CD14-positive monocyte (primary cell): ENCODE measurements at regions not wholly inside any gene's neighbourhood (a gene's known extent, or its start where the extent isn't known, plus 50 kb on each side); places are given as distances from the start of the nearest gene placed in this dataset.

ENCODE experiments used
- DNase-seq, 3 donors: peaks; one replicate each; pipeline ENCODE4 v3.0.0-alpha.2; 2011 to 2022
- H2AFZ ChIP-seq: 2 replicates; pipeline ENCODE4 v1.6.0; 2012; ENCODE audit warnings: mild to moderate bottlenecking, low read depth, low read length, inconsistent platforms; ENCODE audit not compliant: insufficient read depth, poor library complexity, severe bottlenecking
- H3K27ac ChIP-seq, 2 donors: 1 replicate in 1 of 2; 2 replicates in 1 of 2; pipeline ENCODE4 v1.5.1; 2012 to 2013; ENCODE audit warnings: low read length in 2 of 2, control low read depth in 1 of 2, inconsistent platforms in 1 of 2, low read depth in 1 of 2, mild to moderate bottlenecking in 1 of 2
- H3K27me3 ChIP-seq, 2 donors: one replicate each; pipeline versions ENCODE4 v1.6.0 to v1.6.1; 2011 to 2013; ENCODE audit warnings: low read length in 2 of 2; ENCODE audit not compliant: control insufficient read depth in 2 of 2, insufficient read depth in 2 of 2
- H3K36me3 ChIP-seq, 2 donors: replicated peaks in 1 of 2; 1 replicate in 1 of 2; 2 replicates in 1 of 2; pipeline versions ENCODE4 v1.5.1 to v1.6.1; 2012 to 2013; ENCODE audit warnings: low read length in 2 of 2, control low read depth in 1 of 2, inconsistent platforms in 1 of 2, mild to moderate bottlenecking in 1 of 2; ENCODE audit not compliant: insufficient read depth in 2 of 2, control insufficient read depth in 1 of 2
- H3K4me1 ChIP-seq, 2 donors: 1 replicate in 1 of 2; 2 replicates in 1 of 2; pipeline versions ENCODE4 v1.5.1 to v1.6.1; 2012 to 2013; ENCODE audit warnings: low read length in 2 of 2, control low read depth in 1 of 2, inconsistent platforms in 1 of 2, mild to moderate bottlenecking in 1 of 2, moderate library complexity in 1 of 2; ENCODE audit not compliant: insufficient read depth in 2 of 2, control insufficient read depth in 1 of 2
- H3K4me2 ChIP-seq: replicated peaks from 2 replicates; pipeline ENCODE3; 2012; ENCODE audit warnings: low read length, moderate library complexity, mild to moderate bottlenecking; ENCODE audit not compliant: poor library complexity, severe bottlenecking; ENCODE audit errors: extremely low read depth
- H3K4me3 ChIP-seq, 3 experiments: fragments of 200-600 bp in 1 of 3; sonication (generic) in 1 of 3; replicated peaks in 1 of 3; 1 replicate in 2 of 3; 2 replicates in 1 of 3; pipeline ENCODE4 v1.5.1; 2011 to 2013; ENCODE audit warnings: low read length in 3 of 3, mild to moderate bottlenecking in 3 of 3, control low read depth in 2 of 3, low read depth in 2 of 3, inconsistent platforms in 1 of 3, moderate library complexity in 1 of 3
- H3K79me2 ChIP-seq: 2 replicates; pipeline ENCODE4 v1.6.0; 2012; ENCODE audit warnings: mild to moderate bottlenecking, control low read depth, inconsistent platforms, low read length, moderate library complexity; ENCODE audit not compliant: insufficient read depth
- H3K9ac ChIP-seq: 2 replicates; pipeline ENCODE4 v1.6.0; 2017; ENCODE audit warnings: low read length, mild to moderate bottlenecking; ENCODE audit not compliant: insufficient read depth, poor library complexity, severe bottlenecking
- H3K9me3 ChIP-seq, 2 donors: replicated peaks in 1 of 2; 1 replicate in 1 of 2; 2 replicates in 1 of 2; pipeline versions ENCODE4 v1.5.1 to v1.6.1; 2012 to 2013; ENCODE audit warnings: low read length in 2 of 2, control low read depth in 1 of 2; ENCODE audit not compliant: control insufficient read depth in 1 of 2, insufficient read depth in 1 of 2
- H4K20me1 ChIP-seq: 2 replicates; pipeline ENCODE4 v1.6.0; 2012; ENCODE audit warnings: mild to moderate bottlenecking, low read length, control low read depth, moderate library complexity; ENCODE audit not compliant: insufficient read depth
- H3K27ac Mint-ChIP-seq, 7 donors: one replicate each; pipeline ENCODE4 v1.8.0; 2020; ENCODE audit warnings: mild to moderate bottlenecking in 7 of 7, mixed read lengths in 7 of 7, moderate library complexity in 6 of 7, inconsistent platforms in 2 of 7
- H3K27me3 Mint-ChIP-seq, 3 donors: one replicate each; pipeline ENCODE4 v1.8.0; 2021 to 2022; ENCODE audit warnings: low read depth in 3 of 3, mild to moderate bottlenecking in 3 of 3, mixed read lengths in 3 of 3, moderate library complexity in 3 of 3, inconsistent platforms in 1 of 3
- H3K36me3 Mint-ChIP-seq, 2 donors: one replicate each; pipeline ENCODE4 v1.8.0; 2020; ENCODE audit warnings: mixed read lengths in 2 of 2, inconsistent platforms in 1 of 2, mild to moderate bottlenecking in 1 of 2
- H3K4me1 Mint-ChIP-seq: one replicate; pipeline ENCODE4 v1.8.0; 2020; ENCODE audit warnings: mild to moderate bottlenecking, mixed read lengths
- H3K4me3 Mint-ChIP-seq, 2 donors: one replicate each; pipeline ENCODE4 v1.8.0; 2020; ENCODE audit warnings: mild to moderate bottlenecking in 2 of 2, mixed read lengths in 2 of 2, moderate library complexity in 1 of 2
- H3K9me3 Mint-ChIP-seq, 7 donors: one replicate each; pipeline ENCODE4 v1.8.0; 2020 to 2022; ENCODE audit warnings: mixed read lengths in 7 of 7, mild to moderate bottlenecking in 6 of 7, moderate library complexity in 6 of 7, inconsistent platforms in 2 of 7
- WGBS: methylation state at CpG from one replicate; pipeline ENCODE4 v1.1.5; 2013; ENCODE audit warnings: missing lambda C conversion rate; ENCODE audit not compliant: insufficient coverage; 5-methylcytosine and 5-hydroxymethylcytosine counted together
- intact Hi-C, 2 donors: fragments of 100-400 bp; cut with micrococcal nuclease; formaldehyde crosslinking; loops; one replicate each; pipeline versions ENCODE4 v1.15.0 to v1.15.1; 2023
- TF ChIP-seq, protein P1 (sequence below): fragments of 200-600 bp; IDR thresholded peaks from one replicate; pipeline ENCODE4 v1.8.0; 2022; ENCODE audit warnings: antibody characterized with exemption, mild to moderate bottlenecking

DNA sequence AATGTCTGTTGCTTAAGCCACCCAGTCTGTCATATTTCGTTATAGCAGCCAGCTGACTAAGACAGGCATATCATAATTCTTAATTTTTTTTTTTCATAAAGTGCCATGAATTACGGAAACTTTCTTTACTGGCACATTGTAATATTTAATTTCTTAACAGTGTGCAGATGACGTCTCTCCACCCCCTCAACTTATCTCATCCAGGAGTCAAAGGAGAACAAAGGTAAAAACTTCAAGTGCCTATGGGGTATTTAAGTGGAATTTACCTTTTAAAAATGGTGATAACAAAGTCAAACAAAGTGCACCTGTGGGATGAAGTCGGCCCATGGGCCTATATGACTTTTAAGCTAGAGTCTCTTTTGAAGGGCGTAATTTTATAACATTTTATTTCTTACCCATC is 539.4 kb downstream of the CDH9 start:
- Histone ChIP-seq H3K27ac (no peak overlapping the region), H3K4me2 (no peak overlapping the region), H3K4me3 (no peak overlapping the region), H3K36me3 (no peaks in the 10 kb centered on the region), H3K9me3 (peaks cover 4 to 9% of the 10 kb centered on the region in 2 donors), H4K20me1 (no peaks in the 10 kb centered on the region), H2AFZ (no peak overlapping the region), H3K4me1 (no peaks in the 10 kb centered on the region), H3K27me3 (no peaks in the 10 kb centered on the region), H3K79me2 (no peaks in the 10 kb centered on the region), H3K9ac (no peak overlapping the region)
- H3K9me3 Mint-ChIP-seq = peaks cover 0 to 10% (median 3%) of the 10 kb centered on the region in 7 donors
- no CpG with 5 or more reads among the region's 5 CpGs for WGBS
- H3K4me3 Mint-ChIP-seq = no peak overlapping the region
- no peak overlapping the region for H3K27ac Mint-ChIP-seq
- TF ChIP-seq, protein P1, sequence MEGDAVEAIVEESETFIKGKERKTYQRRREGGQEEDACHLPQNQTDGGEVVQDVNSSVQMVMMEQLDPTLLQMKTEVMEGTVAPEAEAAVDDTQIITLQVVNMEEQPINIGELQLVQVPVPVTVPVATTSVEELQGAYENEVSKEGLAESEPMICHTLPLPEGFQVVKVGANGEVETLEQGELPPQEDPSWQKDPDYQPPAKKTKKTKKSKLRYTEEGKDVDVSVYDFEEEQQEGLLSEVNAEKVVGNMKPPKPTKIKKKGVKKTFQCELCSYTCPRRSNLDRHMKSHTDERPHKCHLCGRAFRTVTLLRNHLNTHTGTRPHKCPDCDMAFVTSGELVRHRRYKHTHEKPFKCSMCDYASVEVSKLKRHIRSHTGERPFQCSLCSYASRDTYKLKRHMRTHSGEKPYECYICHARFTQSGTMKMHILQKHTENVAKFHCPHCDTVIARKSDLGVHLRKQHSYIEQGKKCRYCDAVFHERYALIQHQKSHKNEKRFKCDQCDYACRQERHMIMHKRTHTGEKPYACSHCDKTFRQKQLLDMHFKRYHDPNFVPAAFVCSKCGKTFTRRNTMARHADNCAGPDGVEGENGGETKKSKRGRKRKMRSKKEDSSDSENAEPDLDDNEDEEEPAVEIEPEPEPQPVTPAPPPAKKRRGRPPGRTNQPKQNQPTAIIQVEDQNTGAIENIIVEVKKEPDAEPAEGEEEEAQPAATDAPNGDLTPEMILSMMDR = no peak
- intact Hi-C loops = no loop called here
- no peaks in the 10 kb centered on the region for H3K36me3 Mint-ChIP-seq
- no peaks in the 10 kb centered on the region for H3K27me3 Mint-ChIP-seq
- no peaks in the 10 kb centered on the region for H3K4me1 Mint-ChIP-seq
- DNase-seq = no peak

DNA sequence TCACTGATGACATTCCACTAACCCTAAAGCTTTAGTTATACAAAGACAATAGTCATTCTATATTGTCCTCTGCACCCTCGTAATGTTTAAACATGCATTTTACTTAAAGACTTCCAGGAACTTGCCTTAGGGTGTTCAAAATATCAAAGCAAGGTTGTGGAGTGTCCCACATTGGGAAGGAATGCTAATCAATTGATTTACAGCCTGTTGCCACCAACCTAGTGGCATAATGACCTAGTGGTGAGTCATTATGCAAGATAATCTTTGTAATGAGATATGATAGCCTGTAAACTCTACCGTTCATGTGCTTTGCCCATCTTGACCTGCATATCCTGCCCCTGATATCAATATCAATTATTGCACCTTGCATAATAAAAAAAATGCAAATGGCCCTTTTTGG is 542.9 kb downstream of the CDH9 start:
- intact Hi-C loops = no loop called here
- Mint-ChIP-seq H3K27me3 (no peaks in the 10 kb centered on the region), H3K27ac (no peak overlapping the region), H3K36me3 (no peaks in the 10 kb centered on the region), H3K4me1 (no peaks in the 10 kb centered on the region), H3K4me3 (no peak overlapping the region), H3K9me3 (peaks cover 0 to 16% (median 7%) of the 10 kb centered on the region in 7 donors)
- DNase-seq = no peak
- Histone ChIP-seq H3K4me2 (no peak overlapping the region), H3K4me3 (no peak overlapping the region), H3K9ac (no peak overlapping the region), H3K27me3 (no peaks in the 10 kb centered on the region), H4K20me1 (no peaks in the 10 kb centered on the region), H3K9me3 (peaks cover 13 to 23% of the 10 kb centered on the region in 2 donors), H3K4me1 (no peaks in the 10 kb centered on the region), H3K79me2 (no peaks in the 10 kb centered on the region), H2AFZ (no peak overlapping the region), H3K36me3 (no peaks in the 10 kb centered on the region), H3K27ac (no peak overlapping the region)
- WGBS = no CpG with 5 or more reads among the region's 2 CpGs
- TF ChIP-seq, protein P1 = no peak
